GM03348 (cell line): ENCODE measurements at regions not wholly inside any gene's neighbourhood (a gene's known extent, or its start where the extent isn't known, plus 50 kb on each side); places are given as distances from the start of the nearest gene placed in this dataset.

ENCODE experiments used
- DNase-seq: peaks from one replicate; pipeline ENCODE4 v3.0.0; 2012; ENCODE audit warnings: low spot score

GRCh38 chr5:14983666-14984441 lies 112.3 kb upstream of the ANKH start:
- no peak for DNase-seq

- DNase-seq, result no peak
Observed at GRCh38 chr5:14980698-14981097, 109.1 kb upstream of the ANKH start.

- no peak for DNase-seq
Observed at GRCh38 chr5:14977058-14977685, 105.6 kb upstream of the ANKH start.

GRCh38 chr5:14976486-14976885 lies 104.9 kb upstream of the ANKH start:
- DNase-seq, result no peak

- no peak for DNase-seq
Observed at GRCh38 chr5:14971873-14972272, 100.3 kb upstream of the ANKH start.

GRCh38 chr5:14968796-14969195 lies 97.2 kb upstream of the ANKH start:
- DNase-seq, result no peak

GRCh38 chr5:14967166-14967565 lies 95.6 kb upstream of the ANKH start:
- no peak for DNase-seq

- DNase-seq, result no peak
Observed at GRCh38 chr5:14965815-14966214, 94.2 kb upstream of the ANKH start.

GRCh38 chr5:14962604-14963003 lies 91.0 kb upstream of the ANKH start:
- DNase-seq, result no peak

GRCh38 chr5:14960120-14960462 lies 88.5 kb upstream of the ANKH start:
- no peak for DNase-seq

- DNase-seq, result no peak
Observed at GRCh38 chr5:14959399-14960119, 88.0 kb upstream of the ANKH start.

GRCh38 chr5:14958188-14958587 lies 86.6 kb upstream of the ANKH start:
- peak; percentile 35 for DNase-seq

- DNase-seq, result no peak
Observed at GRCh38 chr5:14956423-14957046, 85.0 kb upstream of the ANKH start.

- no peak for DNase-seq
Observed at GRCh38 chr5:14954616-14955343, 83.2 kb upstream of the ANKH start.

- DNase-seq, result no peak
Observed at GRCh38 chr5:14954216-14954615, 82.6 kb upstream of the ANKH start.

GRCh38 chr5:14953075-14953607 lies 81.6 kb upstream of the ANKH start:
- DNase-seq, result no peak

GRCh38 chr5:14948383-14948782 lies 76.8 kb upstream of the ANKH start:
- no peak for DNase-seq

GRCh38 chr5:14946815-14947620 lies 75.4 kb upstream of the ANKH start:
- DNase-seq, result no peak

GRCh38 chr5:14945450-14945849 lies 73.9 kb upstream of the ANKH start:
- DNase-seq, result no peak

- no peak for DNase-seq
Observed at GRCh38 chr5:14944996-14945395, 73.4 kb upstream of the ANKH start.

GRCh38 chr5:14944350-14944739 lies 72.8 kb upstream of the ANKH start:
- no peak for DNase-seq
